ENCODE measurements at regions not wholly inside any gene's neighbourhood (a gene's known extent, or its start where the extent isn't known, plus 50 kb on each side); places are given as distances from the start of the nearest gene placed in this dataset.

GRCh38 chr14:29069228-29069627 is 302.6 kb downstream of the FOXG1 start:
- H3K27me3 ChIP-seq (ENCODE audit: insufficient read depth, poor library complexity, severe bottlenecking), result no peaks in the 10 kb centered on the region
- no peak for TF ChIP-seq SPI1 (IDR thresholded peaks at IDR 0.05; ENCODE audit: borderline replicate concordance, low read depth)
- no peak overlapping the region for H3K27ac ChIP-seq (replicated peaks)
- no peak overlapping the region for H3K4me3 ChIP-seq (replicated peaks; ENCODE audit: insufficient read depth, low read length)
- no peak for DNase-seq (ENCODE audit: low read depth in 1 of 2, low spot score in 1 of 2)

GRCh38 chr14:29075761-29076160 is 309.2 kb downstream of the FOXG1 start:
- Histone ChIP-seq H3K27me3 (ENCODE audit: insufficient read depth, poor library complexity, severe bottlenecking) (no peaks in the 10 kb centered on the region), H3K27ac (replicated peaks) (no peak overlapping the region), H3K4me3 (replicated peaks; ENCODE audit: insufficient read depth, low read length) (no peak overlapping the region)
- no peak for TF ChIP-seq CTCF (IDR thresholded peaks at IDR 0.05; ENCODE audit: insufficient read depth, low read length)
- TF ChIP-seq POLR2AphosphoS5 (IDR thresholded peaks at IDR 0.05; ENCODE audit: low read depth), result no peak
- TF ChIP-seq SPI1 (IDR thresholded peaks at IDR 0.05; ENCODE audit: borderline replicate concordance, low read depth), result no peak
- no peak for TF ChIP-seq REST (IDR thresholded peaks at IDR 0.05; ENCODE audit: insufficient replicate concordance, low read depth)
- TF ChIP-seq GABPA (IDR thresholded peaks at IDR 0.05; ENCODE audit: low read depth), result no peak
- no peak for DNase-seq (ENCODE audit: low read depth in 1 of 2, low spot score in 1 of 2)

GRCh38 chr14:29077916-29078315 is 311.3 kb downstream of the FOXG1 start:
- Histone ChIP-seq H3K27me3 (ENCODE audit: insufficient read depth, poor library complexity, severe bottlenecking) (no peaks in the 10 kb centered on the region), H3K4me3 (replicated peaks; ENCODE audit: insufficient read depth, low read length) (no peak overlapping the region), H3K27ac (replicated peaks) (no peak overlapping the region)
- no peak for TF ChIP-seq POLR2AphosphoS5 (IDR thresholded peaks at IDR 0.05; ENCODE audit: low read depth)
- TF ChIP-seq SPI1 (IDR thresholded peaks at IDR 0.05; ENCODE audit: borderline replicate concordance, low read depth), result no peak
- no peak for DNase-seq (ENCODE audit: low read depth in 1 of 2, low spot score in 1 of 2)

- H3K27ac ChIP-seq (replicated peaks), result no peak overlapping the region
Observed at GRCh38 chr14:29078810-29079522, 312.4 kb downstream of the FOXG1 start.

More at GRCh38 chr14:29078810-29079522, 312.4 kb downstream of the FOXG1 start:
- no peaks in the 10 kb centered on the region for H3K27me3 ChIP-seq (ENCODE audit: insufficient read depth, poor library complexity, severe bottlenecking)
- no peak for DNase-seq (ENCODE audit: low read depth in 1 of 2, low spot score in 1 of 2)
- H3K4me3 ChIP-seq (replicated peaks; ENCODE audit: insufficient read depth, low read length), result no peak overlapping the region
- TF ChIP-seq CTCF (IDR thresholded peaks at IDR 0.05; ENCODE audit: insufficient read depth, low read length) (no peak), REST (IDR thresholded peaks at IDR 0.05; ENCODE audit: insufficient replicate concordance, low read depth) (no peak), SPI1 (IDR thresholded peaks at IDR 0.05; ENCODE audit: borderline replicate concordance, low read depth) (no peak), GABPA (IDR thresholded peaks at IDR 0.05; ENCODE audit: low read depth) (no peak), POLR2AphosphoS5 (IDR thresholded peaks at IDR 0.05; ENCODE audit: low read depth) (no peak)
